GM06990 (cell line): ENCODE measurements at regions not wholly inside any gene's neighbourhood (a gene's known extent, or its start where the extent isn't known, plus 50 kb on each side); places are given as distances from the start of the nearest gene placed in this dataset.

Experiments
- DNase-seq: peaks from one replicate; pipeline ENCODE4 v3.0.0-alpha.2; 2011; ENCODE audit not compliant: insufficient read length; ENCODE audit errors: extremely low read depth
- H3K27me3 ChIP-seq: replicated peaks from 2 replicates; pipeline ENCODE4 v1.6.0; 2011; ENCODE audit warnings: low read length; ENCODE audit not compliant: control insufficient read depth, insufficient read depth
- H3K36me3 ChIP-seq: 2 replicates; pipeline ENCODE4 v1.5.1; 2011; ENCODE audit warnings: low read length; ENCODE audit not compliant: control insufficient read depth, insufficient read depth
- H3K4me3 ChIP-seq: replicated peaks from 2 replicates; pipeline ENCODE4 v1.5.1; 2011; ENCODE audit warnings: low read depth, mild to moderate bottlenecking, control low read depth, low read length
- CTCF ChIP-seq: IDR thresholded peaks from 2 replicates; pipeline ENCODE4 v1.5.1; 2011; ENCODE audit warnings: low read length, control low read depth, mild to moderate bottlenecking, inconsistent platforms; ENCODE audit not compliant: insufficient read depth, poor library complexity, severe bottlenecking

DNA sequence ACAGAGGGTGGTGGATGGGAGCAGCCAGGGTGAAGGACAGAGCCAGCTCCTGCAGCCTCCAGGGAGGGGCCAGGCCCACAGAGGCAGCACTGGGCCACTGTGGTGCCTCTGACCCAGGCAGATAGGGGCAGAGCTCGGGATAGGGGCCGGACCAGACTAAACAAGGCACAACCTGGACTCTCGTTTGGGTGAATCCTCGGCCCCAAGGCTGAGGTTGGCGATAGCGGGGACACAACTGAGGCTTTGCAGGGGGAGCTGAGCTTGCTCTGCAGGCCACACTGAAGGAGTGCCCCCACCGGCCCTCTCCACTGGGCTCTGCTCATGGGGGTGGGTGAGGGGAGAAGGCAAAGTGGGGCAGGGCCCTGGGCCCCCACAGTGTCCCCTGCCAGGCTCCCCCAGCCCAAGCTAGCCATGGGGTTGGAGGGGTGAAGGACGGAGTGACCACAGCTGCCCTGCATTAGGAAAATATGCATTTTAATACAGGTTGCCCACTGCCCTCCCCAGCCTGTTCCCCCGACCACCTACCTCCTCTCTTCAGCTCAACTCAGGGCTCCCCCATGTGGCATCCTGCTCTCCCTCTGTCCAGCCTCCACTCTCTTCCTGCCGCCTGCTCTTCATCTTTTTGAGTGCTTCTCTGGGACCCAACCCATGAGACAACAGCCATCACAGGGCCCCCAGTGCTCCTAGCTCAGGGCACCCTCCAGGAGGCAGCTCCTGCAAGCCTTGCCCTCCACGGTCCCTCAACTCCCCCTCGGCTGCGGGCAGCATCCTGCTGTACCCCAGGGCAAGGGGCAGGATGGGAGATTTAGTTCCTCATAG lies 152.8 kb downstream of the INHBB start:
- no peak for TF ChIP-seq CTCF
- DNase-seq = no peak
- Histone ChIP-seq H3K27me3 (peaks cover 3% of the 10 kb centered on the region), H3K36me3 (no peaks in the 10 kb centered on the region), H3K4me3 (no peak overlapping the region)

GRCh38 chr2:120499784-120500495 lies 154.0 kb downstream of the INHBB start:
- H3K27me3 ChIP-seq = peaks cover 3% of the 10 kb centered on the region
- no peak for TF ChIP-seq CTCF
- H3K36me3 ChIP-seq = no peaks in the 10 kb centered on the region
- no peak for DNase-seq
- H3K4me3 ChIP-seq = no peak overlapping the region

DNA sequence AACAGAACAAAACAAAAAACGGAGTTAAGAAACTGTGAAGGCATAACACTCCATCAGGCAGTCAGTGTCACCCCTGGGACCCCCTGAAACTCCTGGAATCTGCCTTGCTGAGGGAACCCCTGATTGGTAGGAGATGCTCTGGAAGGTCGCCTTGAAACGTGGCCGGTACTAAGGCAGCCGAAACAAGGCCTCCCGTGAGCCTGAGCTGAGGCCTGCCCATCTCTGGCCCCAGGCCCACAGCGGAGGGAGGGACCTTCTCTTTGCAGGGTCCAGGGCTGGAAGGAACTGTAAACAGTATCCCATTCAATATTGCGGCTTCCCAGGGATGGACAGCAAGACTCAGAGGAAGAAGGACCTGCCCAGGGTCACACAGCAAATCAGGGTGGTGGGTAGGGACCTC lies 155.7 kb downstream of the INHBB start:
- TF ChIP-seq CTCF = no peak
- Histone ChIP-seq H3K27me3 (peaks cover 3% of the 10 kb centered on the region), H3K36me3 (no peaks in the 10 kb centered on the region), H3K4me3 (no peak overlapping the region)
- no peak for DNase-seq

DNA sequence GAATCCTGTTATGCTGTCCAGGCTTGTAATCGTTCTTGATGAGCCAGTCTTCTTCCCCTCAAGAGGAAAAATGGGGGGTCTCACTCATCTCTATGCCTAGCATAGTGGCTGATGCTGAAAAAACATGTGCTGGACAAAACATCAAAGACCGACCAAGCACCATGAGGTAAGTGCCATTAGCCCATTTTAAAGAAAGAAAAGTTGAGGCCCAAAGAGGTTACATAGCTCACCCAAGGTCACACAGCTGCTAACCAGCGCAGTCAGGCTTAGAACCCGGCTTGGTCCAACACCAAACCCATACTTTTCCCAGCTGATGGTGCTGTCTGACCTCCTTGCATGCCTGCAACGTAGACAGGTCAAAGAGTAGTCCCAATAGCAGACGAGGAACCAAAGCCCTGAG lies 156.4 kb downstream of the INHBB start:
- no peak for TF ChIP-seq CTCF
- H3K4me3 ChIP-seq = no peak overlapping the region
- H3K36me3 ChIP-seq = no peaks in the 10 kb centered on the region
- H3K27me3 ChIP-seq = peaks cover 3% of the 10 kb centered on the region
- no peak for DNase-seq

DNA sequence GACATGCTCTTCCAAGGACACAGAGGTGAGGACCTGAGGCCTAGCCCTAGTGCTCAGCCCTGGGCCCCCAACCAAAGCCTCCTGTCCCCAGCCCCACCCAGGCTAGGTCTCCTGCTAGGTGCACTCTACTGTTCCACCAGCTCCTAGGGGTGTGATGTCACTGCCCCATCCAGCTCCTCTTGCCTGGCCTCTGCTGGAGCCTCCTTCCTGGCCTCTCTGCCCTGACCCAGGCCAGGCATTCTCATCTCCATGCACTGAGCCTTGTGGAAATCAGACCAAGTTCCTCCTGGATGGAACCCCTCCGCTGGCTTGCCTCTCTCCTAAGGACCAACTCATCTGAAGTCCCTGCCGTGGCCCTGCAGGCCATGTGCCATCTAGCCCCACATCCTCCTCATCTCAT lies 156.8 kb downstream of the INHBB start:
- Histone ChIP-seq H3K4me3 (no peak overlapping the region), H3K36me3 (no peaks in the 10 kb centered on the region), H3K27me3 (peaks cover 3% of the 10 kb centered on the region)
- TF ChIP-seq CTCF = no peak
- no peak for DNase-seq
